ENCODE measurements at regions not wholly inside any gene's neighbourhood (a gene's known extent, or its start where the extent isn't known, plus 50 kb on each side); places are given as distances from the start of the nearest gene placed in this dataset.

- ChIA-PET CTCF (no interaction called here), POLR2A (no interaction called here)
- H3K4me3 ChIP-seq (ENCODE audit: control insufficient read depth in 1 of 2, extremely low read depth in 1 of 2, low read length in 1 of 2), result no peak overlapping the region
- H3K4me3 Mint-ChIP-seq, result no peak overlapping the region
- H3K27ac ChIP-seq (ENCODE audit: low read length), result no peak overlapping the region
- H3K27ac Mint-ChIP-seq, result no peak overlapping the region
- WGBS (ENCODE audit: insufficient coverage), result 83% methylated on average over 9 of the region's 10 CpGs
- H3K36me3 Mint-ChIP-seq, result no peaks in the 10 kb centered on the region
- H3K9me3 Mint-ChIP-seq, result peaks cover 0 to 6% (median 6%) of the 10 kb centered on the region in 3 donors
- H3K27me3 ChIP-seq (replicated peaks in 1 of 2; ENCODE audit: control insufficient read depth in 2 of 2, extremely low read depth in 1 of 2, insufficient read depth in 2 of 2, low read length in 1 of 2), result peaks cover 0 to 8% of the 10 kb centered on the region in 2 experiments
- ATAC-seq (replicated peaks in 1 of 4) (no peak), DNase-seq (peak in 1 of 35 experiments; percentile 7)
- peaks cover 4 to 15% of the 10 kb centered on the region in 2 donors for H3K27me3 Mint-ChIP-seq
- H3K4me1 ChIP-seq (ENCODE audit: control insufficient read depth in 1 of 2, extremely low read depth in 1 of 2, insufficient read depth in 2 of 2, low read length in 2 of 2), result no peaks in the 10 kb centered on the region
- H3K9me3 ChIP-seq, result no peaks in the 10 kb centered on the region
- H3K4me1 Mint-ChIP-seq, result no peaks in the 10 kb centered on the region
- H3K36me3 ChIP-seq (ENCODE audit: control insufficient read depth in 2 of 2, extremely low read depth in 1 of 2, insufficient read depth in 1 of 2, low read length in 1 of 2), result no peaks in the 10 kb centered on the region
Observed at GRCh38 chr22:47794851-47795250, 1032.4 kb downstream of the TBC1D22A start.

DNA sequence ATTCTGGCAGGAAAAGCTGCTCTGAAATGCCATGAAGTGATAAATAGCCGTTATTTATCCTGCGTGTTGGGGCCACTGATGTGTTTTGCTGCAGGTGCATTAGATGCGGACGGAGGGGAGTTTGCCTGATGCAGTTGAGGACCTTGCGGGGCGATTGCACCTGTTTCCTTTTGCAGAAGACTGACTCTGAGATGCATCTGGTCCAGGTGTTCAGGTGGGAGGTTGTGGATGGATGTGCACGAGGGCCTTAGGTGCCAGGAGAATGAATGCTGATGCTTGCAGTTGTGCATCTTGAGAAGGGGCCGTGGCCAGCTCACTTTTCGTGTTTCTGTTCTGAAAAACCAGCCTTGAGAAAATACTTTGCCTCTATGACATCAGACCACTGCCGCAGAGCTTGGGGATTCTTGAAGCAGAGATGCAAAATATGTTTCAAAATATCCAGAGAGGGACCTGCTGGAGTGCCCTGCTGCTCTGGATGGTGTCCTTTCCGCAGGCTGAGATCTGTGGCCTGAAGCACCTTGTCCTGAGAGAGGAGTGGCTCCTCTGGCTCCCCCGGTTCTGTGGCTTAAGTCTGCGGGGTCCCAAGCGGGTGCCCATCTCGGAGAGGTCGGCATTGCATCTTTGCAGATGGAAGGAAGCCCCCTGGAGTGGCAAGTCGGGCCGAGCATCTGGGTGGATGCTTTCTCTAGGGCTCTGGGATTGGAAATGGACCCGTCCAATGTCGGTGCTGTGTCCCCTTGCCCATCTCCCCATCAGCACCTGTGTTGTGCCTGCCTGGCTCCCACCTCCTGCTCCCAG lies 1031.1 kb downstream of the TBC1D22A start:
- peaks cover 0 to under 1% (median under 1%) of the 10 kb centered on the region in 3 donors for H3K9me3 Mint-ChIP-seq
- no peaks in the 10 kb centered on the region for H3K9me3 ChIP-seq
- peak in 1 of 35 experiments; percentile 2 for DNase-seq
- H3K27me3 Mint-ChIP-seq, result peaks cover 9 to 11% of the 10 kb centered on the region in 2 donors
- peaks cover 2 to 8% of the 10 kb centered on the region in 2 experiments for H3K27me3 ChIP-seq (replicated peaks in 1 of 2; ENCODE audit: control insufficient read depth in 2 of 2, extremely low read depth in 1 of 2, insufficient read depth in 2 of 2, low read length in 1 of 2)
- H3K4me1 ChIP-seq (ENCODE audit: control insufficient read depth in 1 of 2, extremely low read depth in 1 of 2, insufficient read depth in 2 of 2, low read length in 2 of 2), result no peaks in the 10 kb centered on the region
- whole genome bisulfite sequencing (ENCODE audit: insufficient coverage), result 79% methylated on average over 17 of the region's 20 CpGs
- no peak overlapping the region for H3K4me3 Mint-ChIP-seq
- H3K4me3 ChIP-seq (ENCODE audit: control insufficient read depth in 1 of 2, extremely low read depth in 1 of 2, low read length in 1 of 2), result no peak overlapping the region
- ATAC-seq (replicated peaks in 1 of 4), result no peak
- ChIA-PET POLR2A (no interaction called here), CTCF (no interaction called here)
- H3K36me3 Mint-ChIP-seq, result no peaks in the 10 kb centered on the region
- H3K27ac ChIP-seq (ENCODE audit: low read length), result no peak overlapping the region
- H3K4me1 Mint-ChIP-seq, result no peaks in the 10 kb centered on the region
- no peak overlapping the region for H3K27ac Mint-ChIP-seq
- no peaks in the 10 kb centered on the region for H3K36me3 ChIP-seq (ENCODE audit: control insufficient read depth in 2 of 2, extremely low read depth in 1 of 2, insufficient read depth in 1 of 2, low read length in 1 of 2)

GRCh38 chr22:47789171-47789570 lies 1026.7 kb downstream of the TBC1D22A start:
- Histone ChIP-seq H3K4me1 (ENCODE audit: control insufficient read depth in 1 of 2, extremely low read depth in 1 of 2, insufficient read depth in 2 of 2, low read length in 2 of 2) (no peaks in the 10 kb centered on the region), H3K4me3 (ENCODE audit: control insufficient read depth in 1 of 2, extremely low read depth in 1 of 2, low read length in 1 of 2) (no peak overlapping the region), H3K9me3 (no peaks in the 10 kb centered on the region), H3K36me3 (ENCODE audit: control insufficient read depth in 2 of 2, extremely low read depth in 1 of 2, insufficient read depth in 1 of 2, low read length in 1 of 2) (no peaks in the 10 kb centered on the region), H3K27me3 (replicated peaks in 1 of 2; ENCODE audit: control insufficient read depth in 2 of 2, extremely low read depth in 1 of 2, insufficient read depth in 2 of 2, low read length in 1 of 2) (peaks cover 2 to 13% of the 10 kb centered on the region in 2 experiments), H3K27ac (ENCODE audit: low read length) (no peak overlapping the region)
- no peak for DNase-seq
- Mint-ChIP-seq H3K4me3 (no peak overlapping the region), H3K4me1 (no peaks in the 10 kb centered on the region), H3K27ac (no peak overlapping the region), H3K9me3 (peaks cover 0 to 3% (median 0%) of the 10 kb centered on the region in 3 donors), H3K27me3 (peaks cover 11 to 24% of the 10 kb centered on the region in 2 donors), H3K36me3 (no peaks in the 10 kb centered on the region)
- WGBS (ENCODE audit: insufficient coverage), result 19% methylated on average over 1 of the region's 3 CpGs
- ATAC-seq (replicated peaks in 1 of 4), result no peak
- POLR2A ChIA-PET, result no interaction called here
- CTCF ChIA-PET, result no interaction called here

- CTCF ChIA-PET, result no interaction called here
- 73% methylated on average over 11 of the region's 11 CpGs for WGBS (ENCODE audit: insufficient coverage)
- ATAC-seq (replicated peaks in 1 of 4), result no peak
Observed at GRCh38 chr22:47788461-47788860, 1026.0 kb downstream of the TBC1D22A start.

DNA sequence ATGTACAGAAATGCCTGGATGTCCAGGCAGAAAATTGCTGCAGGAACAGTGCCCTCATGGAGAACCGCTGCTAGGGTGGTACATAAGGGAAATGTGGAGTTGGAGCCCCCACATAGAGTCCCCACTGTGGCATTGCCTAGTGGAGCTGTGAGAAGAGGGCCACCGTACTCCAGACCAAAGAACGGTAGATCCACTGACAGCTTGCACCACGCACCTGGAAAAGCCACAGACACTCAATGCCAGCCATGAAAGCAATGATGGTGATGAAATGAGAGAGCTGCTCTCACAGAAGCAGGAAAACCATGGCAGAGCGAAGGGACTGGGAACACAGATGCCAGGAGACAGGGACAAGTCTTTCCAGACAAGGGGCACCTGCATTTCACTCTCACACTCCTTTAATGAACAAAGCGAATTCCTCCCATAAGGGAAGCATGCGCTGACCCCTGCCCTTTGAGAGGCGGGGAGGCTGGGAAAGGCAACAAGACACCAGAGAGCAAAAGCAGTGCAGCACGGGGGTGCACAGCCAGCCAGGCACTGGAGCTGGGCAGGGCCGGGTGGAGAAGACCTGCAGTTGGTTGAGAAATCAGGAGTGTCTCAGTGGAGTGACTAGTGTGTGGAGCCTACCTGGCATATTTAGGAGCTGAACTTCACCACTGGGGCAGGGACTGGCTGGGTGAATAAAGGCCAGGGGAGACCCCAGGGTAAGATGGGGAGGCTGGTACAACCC lies 1025.2 kb downstream of the TBC1D22A start:
- Mint-ChIP-seq H3K27ac (no peak overlapping the region), H3K9me3 (peaks cover 0 to 3% (median 0%) of the 10 kb centered on the region in 3 donors), H3K36me3 (no peaks in the 10 kb centered on the region), H3K27me3 (peaks cover 11 to 26% of the 10 kb centered on the region in 2 donors), H3K4me1 (no peaks in the 10 kb centered on the region), H3K4me3 (no peak overlapping the region)
- DNase-seq, result no peak
- 78% methylated on average over 9 of the region's 10 CpGs for WGBS (ENCODE audit: insufficient coverage)
- peaks cover 2 to 19% of the 10 kb centered on the region in 2 experiments for H3K27me3 ChIP-seq (replicated peaks in 1 of 2; ENCODE audit: control insufficient read depth in 2 of 2, extremely low read depth in 1 of 2, insufficient read depth in 2 of 2, low read length in 1 of 2)
- H3K36me3 ChIP-seq (ENCODE audit: control insufficient read depth in 2 of 2, extremely low read depth in 1 of 2, insufficient read depth in 1 of 2, low read length in 1 of 2), result no peaks in the 10 kb centered on the region
- no peak for ATAC-seq (replicated peaks in 1 of 4)
- H3K27ac ChIP-seq (ENCODE audit: low read length), result no peak overlapping the region
- H3K4me3 ChIP-seq (ENCODE audit: control insufficient read depth in 1 of 2, extremely low read depth in 1 of 2, low read length in 1 of 2), result no peak overlapping the region
- H3K9me3 ChIP-seq, result no peaks in the 10 kb centered on the region
- no peaks in the 10 kb centered on the region for H3K4me1 ChIP-seq (ENCODE audit: control insufficient read depth in 1 of 2, extremely low read depth in 1 of 2, insufficient read depth in 2 of 2, low read length in 2 of 2)
- ChIA-PET POLR2A (no interaction called here), CTCF (no interaction called here)

More at GRCh38 chr22:47788461-47788860, 1026.0 kb downstream of the TBC1D22A start:
- DNase-seq, result no peak
- Histone ChIP-seq H3K9me3 (no peaks in the 10 kb centered on the region), H3K4me3 (ENCODE audit: control insufficient read depth in 1 of 2, extremely low read depth in 1 of 2, low read length in 1 of 2) (no peak overlapping the region), H3K27ac (ENCODE audit: low read length) (no peak overlapping the region), H3K4me1 (ENCODE audit: control insufficient read depth in 1 of 2, extremely low read depth in 1 of 2, insufficient read depth in 2 of 2, low read length in 2 of 2) (no peaks in the 10 kb centered on the region), H3K36me3 (ENCODE audit: control insufficient read depth in 2 of 2, extremely low read depth in 1 of 2, insufficient read depth in 1 of 2, low read length in 1 of 2) (no peaks in the 10 kb centered on the region), H3K27me3 (replicated peaks in 1 of 2; ENCODE audit: control insufficient read depth in 2 of 2, extremely low read depth in 1 of 2, insufficient read depth in 2 of 2, low read length in 1 of 2) (peaks cover 2 to 17% of the 10 kb centered on the region in 2 experiments)
- H3K27me3 Mint-ChIP-seq, result peaks cover 11 to 26% of the 10 kb centered on the region in 2 donors
- H3K36me3 Mint-ChIP-seq, result no peaks in the 10 kb centered on the region
- no peak overlapping the region for H3K27ac Mint-ChIP-seq
- H3K4me3 Mint-ChIP-seq, result no peak overlapping the region
- POLR2A ChIA-PET, result no interaction called here
- peaks cover 0 to 3% (median 0%) of the 10 kb centered on the region in 3 donors for H3K9me3 Mint-ChIP-seq
- no peaks in the 10 kb centered on the region for H3K4me1 Mint-ChIP-seq

- H3K4me1 Mint-ChIP-seq, result no peaks in the 10 kb centered on the region
- H3K4me3 ChIP-seq (ENCODE audit: control insufficient read depth in 1 of 2, extremely low read depth in 1 of 2, low read length in 1 of 2), result no peak overlapping the region
- 79% methylated on average over 11 of the region's 12 CpGs for WGBS (ENCODE audit: insufficient coverage)
- CTCF ChIA-PET, result no interaction called here
- H3K4me3 Mint-ChIP-seq, result no peak overlapping the region
- ATAC-seq (replicated peaks in 1 of 4) (no peak), DNase-seq (no peak)
- peaks cover 0 to 3% (median 0%) of the 10 kb centered on the region in 3 donors for H3K9me3 Mint-ChIP-seq
- no peak overlapping the region for H3K27ac ChIP-seq (ENCODE audit: low read length)
- POLR2A ChIA-PET, result no interaction called here
- peaks cover 18 to 31% of the 10 kb centered on the region in 2 donors for H3K27me3 Mint-ChIP-seq
- no peaks in the 10 kb centered on the region for H3K36me3 ChIP-seq (ENCODE audit: control insufficient read depth in 2 of 2, extremely low read depth in 1 of 2, insufficient read depth in 1 of 2, low read length in 1 of 2)
- no peaks in the 10 kb centered on the region for H3K9me3 ChIP-seq
- H3K4me1 ChIP-seq (ENCODE audit: control insufficient read depth in 1 of 2, extremely low read depth in 1 of 2, insufficient read depth in 2 of 2, low read length in 2 of 2), result no peaks in the 10 kb centered on the region
- H3K36me3 Mint-ChIP-seq, result no peaks in the 10 kb centered on the region
- peaks cover 2 to 20% of the 10 kb centered on the region in 2 experiments for H3K27me3 ChIP-seq (replicated peaks in 1 of 2; ENCODE audit: control insufficient read depth in 2 of 2, extremely low read depth in 1 of 2, insufficient read depth in 2 of 2, low read length in 1 of 2)
- H3K27ac Mint-ChIP-seq, result no peak overlapping the region
Observed at GRCh38 chr22:47786650-47787290, 1024.3 kb downstream of the TBC1D22A start.

Data from T-cell (primary cell).